Neural crest cell (in vitro differentiated cells): ENCODE measurements at regions not wholly inside any gene's neighbourhood (a gene's known extent, or its start where the extent isn't known, plus 50 kb on each side); places are given as distances from the start of the nearest gene placed in this dataset.

Experiments used
- DNase-seq: peaks from one replicate; pipeline ENCODE4 v3.0.0; 2021; ENCODE audit warnings: low read depth, mixed read lengths, low spot score
- H3K27ac Mint-ChIP-seq: one replicate; pipeline ENCODE4 v1.8.0; 2021; ENCODE audit warnings: mild to moderate bottlenecking, mixed read lengths; ENCODE audit not compliant: unreplicated experiment
- H3K27me3 Mint-ChIP-seq: 2 replicates; pipeline ENCODE4 v1.8.0; 2021; ENCODE audit warnings: low read depth, mild to moderate bottlenecking, mixed read lengths
- H3K36me3 Mint-ChIP-seq: 2 replicates; pipeline ENCODE4 v1.8.0; 2021; ENCODE audit warnings: low read depth, mild to moderate bottlenecking, mixed read lengths
- H3K4me1 Mint-ChIP-seq: 2 replicates; pipeline ENCODE4 v1.8.0; 2021; ENCODE audit warnings: mixed read lengths
- H3K4me3 Mint-ChIP-seq: one replicate; pipeline ENCODE4 v1.8.0; 2021; ENCODE audit warnings: mild to moderate bottlenecking, mixed read lengths
- H3K9me3 Mint-ChIP-seq: 2 replicates; pipeline ENCODE4 v1.8.0; 2021; ENCODE audit warnings: mixed read lengths
- TF ChIP-seq, protein P1 (sequence below): fragments of 200-600 bp; sonication (generic); conservative IDR thresholded peaks from 2 replicates; pipeline ENCODE4 v1.5.0; 2021; ENCODE audit warnings: antibody characterized with exemption, mild to moderate bottlenecking

- no peak for DNase-seq
- no peaks in the 10 kb centered on the region for H3K36me3 Mint-ChIP-seq
- TF ChIP-seq, protein P1, sequence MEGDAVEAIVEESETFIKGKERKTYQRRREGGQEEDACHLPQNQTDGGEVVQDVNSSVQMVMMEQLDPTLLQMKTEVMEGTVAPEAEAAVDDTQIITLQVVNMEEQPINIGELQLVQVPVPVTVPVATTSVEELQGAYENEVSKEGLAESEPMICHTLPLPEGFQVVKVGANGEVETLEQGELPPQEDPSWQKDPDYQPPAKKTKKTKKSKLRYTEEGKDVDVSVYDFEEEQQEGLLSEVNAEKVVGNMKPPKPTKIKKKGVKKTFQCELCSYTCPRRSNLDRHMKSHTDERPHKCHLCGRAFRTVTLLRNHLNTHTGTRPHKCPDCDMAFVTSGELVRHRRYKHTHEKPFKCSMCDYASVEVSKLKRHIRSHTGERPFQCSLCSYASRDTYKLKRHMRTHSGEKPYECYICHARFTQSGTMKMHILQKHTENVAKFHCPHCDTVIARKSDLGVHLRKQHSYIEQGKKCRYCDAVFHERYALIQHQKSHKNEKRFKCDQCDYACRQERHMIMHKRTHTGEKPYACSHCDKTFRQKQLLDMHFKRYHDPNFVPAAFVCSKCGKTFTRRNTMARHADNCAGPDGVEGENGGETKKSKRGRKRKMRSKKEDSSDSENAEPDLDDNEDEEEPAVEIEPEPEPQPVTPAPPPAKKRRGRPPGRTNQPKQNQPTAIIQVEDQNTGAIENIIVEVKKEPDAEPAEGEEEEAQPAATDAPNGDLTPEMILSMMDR, result no peak
- H3K4me3 Mint-ChIP-seq, result no peak overlapping the region
- H3K27ac Mint-ChIP-seq, result no peak overlapping the region
- H3K27me3 Mint-ChIP-seq, result no peaks in the 10 kb centered on the region
- no peaks in the 10 kb centered on the region for H3K9me3 Mint-ChIP-seq
- H3K4me1 Mint-ChIP-seq, result peaks cover 9% of the 10 kb centered on the region
Observed at GRCh38 chr14:37650356-37651037, 55.1 kb downstream of the TTC6 start.

DNA sequence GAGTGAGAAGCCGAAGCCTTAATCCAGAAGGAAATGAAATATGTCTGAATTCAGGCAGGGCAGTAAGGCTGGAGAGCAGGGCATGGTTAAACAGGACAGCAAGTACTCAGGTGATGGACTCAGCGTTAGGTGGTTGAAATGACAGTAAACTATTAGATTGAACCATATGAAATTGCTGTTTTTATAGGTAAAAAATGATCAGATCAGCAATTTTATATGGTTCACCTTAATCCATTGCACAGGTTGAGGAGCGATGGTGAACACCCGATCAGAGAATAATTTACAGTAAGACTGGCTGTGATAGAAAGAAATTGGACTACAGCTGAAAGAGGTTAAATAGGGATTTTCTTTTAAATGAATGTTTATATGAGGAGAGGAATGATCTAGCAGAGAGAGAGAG lies 56.6 kb downstream of the TTC6 start:
- DNase-seq, result no peak
- H3K27ac Mint-ChIP-seq, result no peak overlapping the region
- TF ChIP-seq, protein P1, result no peak
- H3K36me3 Mint-ChIP-seq, result no peaks in the 10 kb centered on the region
- no peaks in the 10 kb centered on the region for H3K9me3 Mint-ChIP-seq
- no peaks in the 10 kb centered on the region for H3K27me3 Mint-ChIP-seq
- H3K4me1 Mint-ChIP-seq, result peaks cover 9% of the 10 kb centered on the region
- no peak overlapping the region for H3K4me3 Mint-ChIP-seq

- peaks cover 3% of the 10 kb centered on the region for H3K4me1 Mint-ChIP-seq
- no peaks in the 10 kb centered on the region for H3K27me3 Mint-ChIP-seq
- H3K4me3 Mint-ChIP-seq, result no peak overlapping the region
- no peak for DNase-seq
- H3K36me3 Mint-ChIP-seq, result peaks cover 2% of the 10 kb centered on the region
- H3K9me3 Mint-ChIP-seq, result peaks cover 4% of the 10 kb centered on the region
- H3K27ac Mint-ChIP-seq, result no peak overlapping the region
- TF ChIP-seq, protein P1, result no peak
Observed at GRCh38 chr14:37655418-37655817, 60.0 kb downstream of the TTC6 start.

- DNase-seq, result no peak
- Mint-ChIP-seq H3K27ac (no peak overlapping the region), H3K27me3 (no peaks in the 10 kb centered on the region)
Observed at GRCh38 chr14:37658156-37658555, 62.7 kb downstream of the TTC6 start.

DNA sequence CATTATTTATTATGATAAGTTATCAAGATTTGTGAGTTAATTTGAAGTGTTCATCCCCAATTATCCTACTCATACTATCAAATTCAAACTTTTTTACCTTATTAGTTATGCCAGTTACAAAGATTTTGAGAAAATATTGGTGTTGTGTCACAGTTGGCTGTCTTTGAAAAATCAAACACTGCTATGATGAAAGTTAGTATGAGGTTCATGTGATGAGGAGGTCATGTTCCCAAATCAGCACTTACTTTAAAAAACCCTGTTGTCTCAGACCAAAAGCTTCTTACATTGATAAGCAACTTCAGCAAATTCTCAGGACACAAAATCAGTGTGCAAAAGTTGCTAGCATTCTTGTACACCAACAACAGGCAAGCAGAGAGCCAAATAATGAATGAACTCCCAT lies 68.1 kb downstream of the TTC6 start:
- Mint-ChIP-seq H3K27ac (no peak overlapping the region), H3K9me3 (peaks cover 14% of the 10 kb centered on the region), H3K27me3 (peaks cover 3% of the 10 kb centered on the region), H3K4me1 (no peaks in the 10 kb centered on the region), H3K36me3 (peaks cover 5% of the 10 kb centered on the region), H3K4me3 (no peak overlapping the region)
- no peak for DNase-seq
- TF ChIP-seq, protein P1, result no peak

More at GRCh38 chr14:37658156-37658555, 62.7 kb downstream of the TTC6 start:
- TF ChIP-seq, protein P1, result no peak
- Mint-ChIP-seq H3K36me3 (peaks cover 5% of the 10 kb centered on the region), H3K9me3 (peaks cover 16% of the 10 kb centered on the region), H3K4me1 (no peaks in the 10 kb centered on the region), H3K4me3 (no peak overlapping the region)
